NCI-H345 treated with DMSO at 0.1 percent for 48 hours (cell line): ENCODE measurements at regions not wholly inside any gene's neighbourhood (a gene's known extent, or its start where the extent isn't known, plus 50 kb on each side); places are given as distances from the start of the nearest gene placed in this dataset.

Experiments
- DNase-seq: peaks from one replicate; lab custom pipeline; 2025; ENCODE audit not compliant: unreplicated experiment; lab: John Stamatoyannopoulos, UW

- no peak for DNase-seq
These were observed 63.0 kb downstream of the INSIG1 start for GRCh38 chr7:155360495-155361345.

- DNase-seq, result no peak
These were observed 63.6 kb downstream of the INSIG1 start for GRCh38 chr7:155361346-155361680.

- no peak for DNase-seq
These were observed 64.3 kb downstream of the INSIG1 start for GRCh38 chr7:155361947-155362346.

- no peak for DNase-seq
These were observed 64.9 kb downstream of the INSIG1 start for GRCh38 chr7:155362380-155363145.

DNA sequence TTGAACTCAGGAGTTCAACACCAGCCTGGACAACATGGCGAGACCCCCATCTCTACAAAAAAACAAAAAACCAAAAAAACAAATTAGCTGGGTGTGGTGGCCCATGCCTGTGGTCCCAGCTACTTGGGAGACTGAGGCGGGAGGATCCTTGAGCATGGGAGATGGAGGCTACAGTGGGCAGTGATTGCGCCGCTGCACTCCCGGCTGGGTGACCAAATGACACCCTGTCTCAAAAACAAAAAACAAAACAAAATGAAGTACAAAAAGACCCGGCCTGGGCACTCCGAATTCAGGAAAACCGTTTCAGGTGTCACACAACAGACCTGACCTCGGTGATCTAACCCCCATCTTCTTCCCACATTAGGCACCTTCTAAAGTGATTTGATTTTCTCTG lies 65.5 kb downstream of the INSIG1 start:
- DNase-seq, result no peak

DNA sequence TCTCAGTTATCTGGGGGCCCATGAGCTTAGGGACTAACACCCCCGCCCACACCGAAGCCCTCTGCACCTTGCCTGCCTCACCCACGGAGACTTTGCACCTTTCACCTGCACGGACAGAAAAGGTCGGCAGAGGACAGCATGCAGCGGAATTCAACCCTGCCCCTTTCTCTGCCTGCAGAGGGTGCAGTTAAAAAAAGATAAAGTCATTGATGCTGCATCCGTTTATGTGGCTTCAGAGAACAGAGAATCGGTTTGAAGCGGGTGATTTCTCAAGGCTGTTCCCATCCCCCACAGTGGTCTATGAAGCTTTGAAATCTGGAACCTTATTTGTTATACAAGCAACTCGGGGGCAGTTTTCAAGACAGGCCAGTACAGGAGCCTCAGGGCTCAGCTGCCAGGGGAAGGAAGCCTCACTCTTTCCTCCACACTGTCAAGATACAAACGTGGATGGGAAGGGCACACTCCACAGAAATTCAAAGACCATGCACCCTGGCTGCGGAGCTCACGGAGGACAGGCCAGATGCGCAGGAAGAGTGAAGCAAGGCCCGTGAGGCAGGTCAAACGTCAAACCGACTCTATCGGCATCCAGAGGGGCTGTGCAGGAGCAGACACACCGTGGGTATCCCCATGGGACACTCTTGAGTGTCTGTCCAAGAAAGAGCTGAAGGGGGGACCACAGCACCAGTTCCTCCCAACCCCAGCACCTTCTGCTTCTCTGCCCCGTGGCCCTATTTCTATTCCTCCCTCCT lies 66.3 kb downstream of the INSIG1 start:
- no peak for DNase-seq

DNA sequence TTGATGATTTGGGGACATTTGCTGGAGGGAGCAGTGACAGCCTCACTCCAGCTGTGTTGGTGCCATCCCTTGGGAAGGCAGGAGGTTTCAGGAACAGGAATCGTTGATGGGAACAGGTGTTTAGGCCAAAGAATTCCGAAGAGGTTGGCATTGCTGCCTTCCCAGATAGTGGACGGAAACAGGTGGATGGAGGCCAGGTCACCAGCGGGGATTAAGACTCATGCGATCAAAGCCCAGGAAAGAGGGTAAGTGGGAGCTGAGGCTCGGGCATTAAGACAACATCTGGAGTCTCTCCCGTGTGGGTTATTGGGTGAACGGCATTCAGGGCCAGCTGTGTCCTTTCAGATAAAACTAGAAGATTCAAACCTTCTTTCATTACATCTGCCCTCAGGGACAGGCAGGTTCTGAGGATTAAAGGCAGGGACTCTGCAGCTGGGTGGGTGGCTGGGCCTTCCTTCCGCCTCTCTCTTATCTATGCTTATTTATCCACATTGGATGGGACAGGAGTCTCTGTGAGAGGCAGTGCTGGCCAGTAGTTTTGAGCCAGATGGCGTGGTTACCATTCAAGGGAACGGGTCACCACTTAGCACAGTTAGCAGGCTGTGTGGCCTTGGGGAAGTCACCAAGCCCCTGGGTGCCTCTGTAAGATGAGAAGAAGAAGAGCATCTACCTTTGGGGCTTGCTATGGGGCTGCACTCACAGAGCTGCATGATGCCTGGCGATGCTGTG lies 67.6 kb downstream of the INSIG1 start:
- no peak for DNase-seq

- DNase-seq, result no peak
These were observed 71.4 kb downstream of the INSIG1 start for GRCh38 chr7:155368894-155369600.

GRCh38 chr7:155369766-155370165 lies 72.1 kb downstream of the INSIG1 start:
- no peak for DNase-seq

GRCh38 chr7:155371331-155371883 lies 73.7 kb downstream of the INSIG1 start:
- DNase-seq, result no peak

DNA sequence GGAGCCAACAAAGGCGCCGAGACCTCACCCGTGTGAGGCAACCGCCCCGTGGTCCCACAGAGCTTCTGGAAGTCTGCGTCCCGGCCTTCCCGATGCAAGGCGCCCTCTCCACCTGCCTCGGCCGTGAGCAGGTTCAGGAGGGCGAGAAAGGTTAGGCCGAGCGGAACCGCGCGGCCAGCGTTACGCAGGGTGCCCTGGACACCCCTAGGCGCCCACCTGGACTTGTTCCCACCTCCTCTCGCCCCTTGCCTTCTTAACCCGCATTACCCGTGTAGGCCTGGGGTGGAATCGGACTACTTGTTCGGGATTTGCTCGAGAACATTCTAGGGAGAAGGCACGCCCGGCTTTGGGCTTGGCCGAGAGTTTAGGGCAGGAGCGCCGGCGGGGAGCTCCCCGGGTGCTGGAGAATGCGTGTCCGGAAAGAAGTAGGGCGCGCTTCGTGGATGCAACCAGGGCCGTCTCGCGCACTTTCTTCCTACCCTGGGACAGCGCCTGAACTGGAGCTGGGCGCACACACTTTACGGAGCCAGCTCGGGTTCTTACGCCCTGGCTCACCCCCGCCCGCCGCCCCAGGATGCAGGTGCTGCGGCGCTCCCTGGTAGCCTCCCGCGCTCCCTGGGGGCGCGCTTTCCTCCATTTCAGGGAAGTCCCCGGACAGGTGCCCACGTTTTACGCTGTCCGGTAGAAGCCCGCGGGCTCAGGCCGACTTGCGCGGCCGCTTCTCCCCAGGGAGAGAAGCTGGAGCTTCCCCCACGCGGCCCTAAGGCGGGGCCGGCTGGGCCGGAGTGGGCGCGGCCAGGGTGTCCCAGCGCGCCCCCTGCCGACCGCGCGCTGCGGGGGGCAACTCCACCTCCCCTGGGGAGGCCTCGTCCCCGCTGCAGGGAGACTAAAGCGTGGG lies 74.5 kb downstream of the INSIG1 start:
- no peak for DNase-seq

DNA sequence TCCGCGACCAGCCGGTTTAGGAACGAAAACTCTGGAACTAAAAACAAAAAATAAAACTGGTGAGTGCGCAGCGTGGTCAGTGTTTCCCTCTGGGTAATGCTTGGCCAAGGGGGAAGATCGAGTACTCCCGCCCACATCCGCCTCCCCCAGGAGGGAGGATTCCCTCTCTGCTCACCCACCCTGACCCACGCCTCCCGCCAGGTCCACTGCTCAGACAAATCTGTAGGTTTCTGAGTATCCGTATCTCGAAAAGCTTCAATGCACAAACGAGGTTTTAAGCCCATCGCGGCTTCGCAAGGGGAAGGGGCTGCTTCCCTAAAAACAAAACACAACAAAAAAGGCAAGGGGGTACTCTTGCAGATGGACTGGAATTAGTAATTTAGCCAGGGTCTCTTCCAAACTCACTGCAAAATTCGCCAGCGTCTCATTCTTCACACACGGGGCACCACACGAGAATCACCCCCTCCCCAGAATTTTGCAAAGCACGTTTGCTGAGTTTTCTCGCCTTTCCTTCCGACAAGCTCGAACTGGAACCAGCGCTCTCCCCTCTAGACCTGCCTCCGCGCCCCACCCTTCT lies 75.2 kb downstream of the INSIG1 start:
- no peak for DNase-seq

DNA sequence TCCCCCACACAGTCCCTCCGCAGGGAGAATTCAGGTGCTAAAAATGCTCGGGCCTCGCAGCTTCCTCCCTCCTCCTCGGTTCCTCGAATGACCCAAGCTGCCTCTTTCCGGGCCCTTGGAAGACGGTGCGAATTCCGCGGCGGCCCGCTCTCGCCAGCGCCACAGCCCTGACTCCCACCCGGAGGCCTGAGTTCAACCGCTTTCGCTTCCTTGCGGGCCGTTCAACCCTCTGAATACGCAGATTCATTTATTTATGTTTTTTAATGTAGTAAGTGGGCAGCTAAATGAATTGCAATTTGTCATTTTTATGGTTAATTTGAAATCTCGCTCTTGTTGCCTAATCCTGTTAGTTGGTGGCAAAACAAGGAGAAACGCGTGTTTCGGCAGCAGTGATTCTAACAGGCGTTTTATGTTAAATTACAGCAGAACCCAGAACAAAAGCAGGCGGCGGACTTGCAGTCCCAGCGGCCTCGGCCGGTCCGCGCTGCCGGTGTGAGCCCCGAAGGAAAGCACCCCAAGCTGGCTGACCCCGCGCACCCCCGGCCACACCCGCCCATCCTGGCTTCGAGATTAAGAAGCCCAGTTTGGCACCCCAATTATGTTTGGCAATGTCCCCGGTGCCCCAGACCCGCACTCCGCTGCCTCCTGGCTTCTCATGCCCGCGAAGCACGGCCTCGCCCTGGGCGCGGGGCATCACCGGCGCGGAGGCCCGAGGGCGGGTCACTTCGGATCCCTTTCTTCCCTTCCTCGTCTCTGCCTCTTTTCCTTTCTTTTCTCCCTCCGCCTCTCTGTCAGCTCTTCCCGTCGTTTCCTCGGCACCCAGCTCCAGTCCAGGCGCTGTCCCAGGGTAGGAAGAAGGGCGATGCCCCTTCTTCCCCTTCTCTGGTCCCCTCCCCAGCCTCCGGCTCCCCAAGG lies 75.9 kb downstream of the INSIG1 start:
- no peak for DNase-seq

DNA sequence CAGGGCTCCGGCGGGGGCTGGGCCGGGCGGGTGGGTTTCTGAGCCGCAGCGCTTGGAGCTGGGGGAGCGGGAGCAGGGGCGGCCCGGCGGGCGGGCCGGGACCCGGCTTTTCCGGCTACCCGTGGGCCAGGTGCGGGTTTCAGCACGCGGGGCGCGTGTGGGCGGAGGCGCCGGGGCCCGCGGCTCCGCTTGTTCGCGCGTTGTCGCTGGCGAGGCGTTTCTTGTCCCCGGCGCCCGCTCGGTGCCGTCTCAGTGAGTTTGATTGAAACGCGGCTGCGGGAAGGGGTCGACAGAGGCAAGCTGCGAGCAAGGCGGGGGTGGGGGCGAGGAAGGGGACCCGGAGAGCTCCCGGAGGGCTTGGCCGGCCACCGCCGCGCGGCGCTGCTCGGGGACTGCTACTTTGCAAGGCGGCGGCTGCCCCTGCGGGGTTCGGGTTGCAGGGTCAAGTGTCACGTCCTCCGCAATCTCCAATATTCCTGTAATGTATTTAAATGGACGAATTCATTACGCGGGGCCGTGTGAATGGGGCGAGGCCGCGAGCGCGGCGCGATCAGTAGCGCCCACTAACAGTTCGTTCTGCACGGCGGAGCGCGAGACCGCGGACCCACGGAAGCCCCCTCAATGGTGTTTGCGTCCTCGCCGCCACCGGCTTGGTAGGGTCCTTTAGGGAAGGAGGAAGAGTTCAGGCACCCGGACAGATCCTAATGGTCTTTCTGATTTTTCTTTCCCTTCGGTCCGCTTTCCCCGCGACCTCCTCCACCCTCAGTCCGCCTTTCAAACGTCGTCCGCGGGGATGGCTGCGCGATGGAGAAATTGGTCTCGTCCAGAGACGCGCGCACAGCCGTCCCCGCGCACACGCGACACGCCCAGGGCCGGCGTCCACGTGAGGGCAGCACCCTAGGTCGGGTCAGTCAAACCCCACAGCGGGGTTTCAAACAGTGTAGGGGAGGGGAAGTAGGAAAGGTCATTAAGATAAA lies 76.9 kb downstream of the INSIG1 start:
- no peak for DNase-seq

GRCh38 chr7:155375337-155376277 lies 77.9 kb downstream of the INSIG1 start:
- no peak for DNase-seq
